ENCODE measurements at regions not wholly inside any gene's neighbourhood (a gene's known extent, or its start where the extent isn't known, plus 50 kb on each side); places are given as distances from the start of the nearest gene placed in this dataset.

GRCh38 chr1:22288593-22289241 lies 145.8 kb upstream of the WNT4 start:
- no peak for DNase-seq
- no peak overlapping the region for H3K27ac Mint-ChIP-seq
- H3K36me3 Mint-ChIP-seq: no peaks in the 10 kb centered on the region
- H3K27me3 Mint-ChIP-seq: peaks cover 18% of the 10 kb centered on the region
- no peak overlapping the region for H3K4me3 Mint-ChIP-seq
- CTCF ChIA-PET: no interaction called here
- H3K9me3 Mint-ChIP-seq: no peaks in the 10 kb centered on the region
- H3K4me1 Mint-ChIP-seq: no peaks in the 10 kb centered on the region

DNA sequence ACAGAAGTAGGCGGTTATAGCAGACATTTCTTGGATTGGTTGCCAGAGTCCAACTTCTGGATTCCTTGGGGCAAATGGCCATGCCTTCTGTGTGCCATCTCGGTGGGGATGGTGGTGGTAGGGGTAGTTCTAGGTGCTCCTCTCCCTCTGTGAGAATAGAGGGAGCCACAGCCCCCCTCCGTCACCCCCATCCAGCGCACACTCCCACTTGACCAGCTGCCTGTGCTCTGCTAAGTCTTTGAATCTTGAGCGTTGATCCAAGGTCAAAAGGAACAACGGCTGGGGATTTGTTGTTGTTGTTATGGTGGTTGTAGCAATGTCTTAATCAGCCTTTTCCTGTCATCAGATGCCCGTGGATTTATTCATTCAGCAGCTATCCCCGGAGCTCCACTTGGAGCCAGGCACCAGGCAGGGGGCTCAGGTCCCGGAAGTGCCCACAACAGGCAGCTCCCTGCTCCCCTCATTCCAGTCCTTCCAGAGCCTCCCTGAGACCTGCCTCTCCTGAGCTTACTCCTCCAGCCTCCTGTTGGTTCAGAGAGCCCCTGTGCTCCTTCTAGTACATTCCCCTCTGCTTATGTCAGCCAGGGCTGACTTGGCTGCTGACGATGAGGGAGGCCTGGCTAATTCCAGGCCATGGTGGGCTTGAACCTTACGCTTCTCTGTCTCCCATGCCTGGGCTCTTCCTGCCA lies 146.6 kb upstream of the WNT4 start:
- H3K4me3 Mint-ChIP-seq: no peak overlapping the region
- no peaks in the 10 kb centered on the region for H3K4me1 Mint-ChIP-seq
- CTCF ChIA-PET: no interaction called here
- no peaks in the 10 kb centered on the region for H3K36me3 Mint-ChIP-seq
- no peak for DNase-seq
- H3K9me3 Mint-ChIP-seq: no peaks in the 10 kb centered on the region
- H3K27ac Mint-ChIP-seq: no peak overlapping the region
- peaks cover 20% of the 10 kb centered on the region for H3K27me3 Mint-ChIP-seq

DNA sequence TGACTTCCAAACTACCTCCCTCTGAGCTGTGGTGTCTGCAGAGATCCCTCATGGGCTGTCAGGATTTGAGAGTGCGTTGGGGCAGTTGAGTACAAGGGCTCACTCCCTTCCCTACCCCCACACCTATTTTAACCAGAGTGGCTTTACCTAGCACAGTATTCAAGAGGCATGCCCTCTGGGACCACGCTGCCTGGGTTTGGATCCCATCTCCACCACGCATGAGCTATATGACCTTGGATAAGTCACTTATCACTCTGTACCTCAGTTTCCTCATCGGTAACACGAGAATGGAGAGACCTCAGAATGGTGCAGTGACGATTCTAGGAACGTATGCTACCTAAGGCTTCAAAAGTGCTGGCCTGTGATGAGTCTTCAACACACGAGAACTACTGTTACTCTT lies 147.3 kb upstream of the WNT4 start:
- Mint-ChIP-seq H3K4me1 (no peaks in the 10 kb centered on the region), H3K27ac (no peak overlapping the region), H3K9me3 (no peaks in the 10 kb centered on the region), H3K27me3 (peaks cover 20% of the 10 kb centered on the region), H3K4me3 (no peak overlapping the region), H3K36me3 (no peaks in the 10 kb centered on the region)
- no peak for DNase-seq
- CTCF ChIA-PET: no interaction called here

- H3K27ac Mint-ChIP-seq: no peak overlapping the region
- no peaks in the 10 kb centered on the region for H3K4me1 Mint-ChIP-seq
- no peak overlapping the region for H3K4me3 Mint-ChIP-seq
- peaks cover 20% of the 10 kb centered on the region for H3K27me3 Mint-ChIP-seq
- H3K9me3 Mint-ChIP-seq: no peaks in the 10 kb centered on the region
- CTCF ChIA-PET: no interaction called here
- DNase-seq: no peak
- H3K36me3 Mint-ChIP-seq: no peaks in the 10 kb centered on the region
Observed at GRCh38 chr1:22290611-22291010, 147.7 kb upstream of the WNT4 start.

- Mint-ChIP-seq H3K36me3 (no peaks in the 10 kb centered on the region), H3K4me1 (no peaks in the 10 kb centered on the region), H3K27ac (no peak overlapping the region), H3K4me3 (no peak overlapping the region), H3K27me3 (peaks cover 25% of the 10 kb centered on the region), H3K9me3 (no peaks in the 10 kb centered on the region)
- CTCF ChIA-PET: no interaction called here
- DNase-seq: no peak
Observed at GRCh38 chr1:22291057-22291456, 148.2 kb upstream of the WNT4 start.

GRCh38 chr1:22291494-22291893 lies 148.6 kb upstream of the WNT4 start:
- peaks cover 29% of the 10 kb centered on the region for H3K27me3 Mint-ChIP-seq
- H3K27ac Mint-ChIP-seq: no peak overlapping the region
- CTCF ChIA-PET: no interaction called here
- no peak overlapping the region for H3K4me3 Mint-ChIP-seq
- H3K9me3 Mint-ChIP-seq: no peaks in the 10 kb centered on the region
- peaks cover under 1% of the 10 kb centered on the region for H3K4me1 Mint-ChIP-seq
- no peak for DNase-seq
- H3K36me3 Mint-ChIP-seq: no peaks in the 10 kb centered on the region

DNA sequence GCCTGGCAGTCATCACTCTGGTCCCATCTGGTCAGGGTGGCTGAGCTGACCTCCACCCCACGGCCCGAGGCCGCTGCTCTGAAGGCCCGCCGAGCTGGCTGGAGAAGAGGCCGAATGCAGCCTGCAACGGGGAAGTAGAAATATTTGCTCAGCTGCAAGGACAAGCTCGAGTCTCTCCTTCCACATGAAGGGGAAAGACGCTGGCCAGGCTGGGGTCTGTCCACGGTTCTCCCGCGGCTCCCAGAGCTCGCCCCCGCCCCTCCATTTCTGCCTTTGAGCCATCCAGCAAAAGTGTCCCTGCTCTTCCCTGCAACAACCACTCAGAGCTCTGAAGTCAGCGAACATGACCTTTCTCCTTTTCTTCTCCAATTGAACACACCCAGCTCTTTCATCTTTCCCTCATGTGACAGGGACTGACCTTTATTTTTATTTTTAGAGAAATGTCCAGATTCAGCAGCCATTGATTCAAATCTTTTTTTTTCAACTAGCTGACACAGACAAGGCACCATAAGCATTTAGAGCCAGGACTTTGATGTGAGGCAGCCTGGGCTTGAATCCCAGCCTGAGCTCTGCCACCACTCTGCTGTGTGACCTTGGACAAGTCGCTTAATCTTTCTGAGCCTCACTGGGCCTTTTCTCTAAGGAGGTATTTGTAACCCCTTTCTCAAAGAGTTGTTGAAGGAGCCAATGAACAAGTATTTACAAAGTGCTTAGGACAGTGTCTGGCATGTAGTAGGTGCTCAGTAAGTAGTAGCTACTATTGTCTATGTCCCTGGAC lies 149.3 kb upstream of the WNT4 start:
- H3K9me3 Mint-ChIP-seq: no peaks in the 10 kb centered on the region
- H3K27me3 Mint-ChIP-seq: peaks cover 36% of the 10 kb centered on the region
- H3K36me3 Mint-ChIP-seq: no peaks in the 10 kb centered on the region
- no peak for DNase-seq
- no peak overlapping the region for H3K27ac Mint-ChIP-seq
- H3K4me1 Mint-ChIP-seq: peaks cover 4% of the 10 kb centered on the region
- CTCF ChIA-PET: no interaction called here
- no peak overlapping the region for H3K4me3 Mint-ChIP-seq

- Mint-ChIP-seq H3K9me3 (no peaks in the 10 kb centered on the region), H3K4me3 (no peak overlapping the region), H3K4me1 (peaks cover 4% of the 10 kb centered on the region), H3K36me3 (no peaks in the 10 kb centered on the region), H3K27ac (no peak overlapping the region), H3K27me3 (peaks cover 52% of the 10 kb centered on the region)
- no peak for DNase-seq
- CTCF ChIA-PET: no interaction called here
Observed at GRCh38 chr1:22295396-22295795, 152.5 kb upstream of the WNT4 start.

DNA sequence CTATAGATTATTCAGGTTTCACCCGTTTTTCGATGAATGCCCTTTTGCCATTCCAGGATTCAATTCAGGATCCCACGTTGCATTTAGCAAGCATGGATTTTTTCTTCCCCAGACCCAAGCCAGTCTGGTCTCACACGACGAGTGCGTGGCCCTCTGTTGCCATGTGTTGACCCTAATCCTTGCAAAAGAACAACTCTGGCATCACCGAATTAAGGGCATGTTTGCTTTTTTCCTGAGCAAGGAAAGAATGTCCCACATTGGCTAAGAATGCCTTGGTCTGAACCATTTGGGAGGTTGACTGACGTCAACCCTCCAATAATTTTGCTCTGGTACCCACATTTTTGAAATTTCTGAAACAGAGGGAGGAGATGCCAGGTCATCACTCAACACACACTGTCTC lies 153.0 kb upstream of the WNT4 start:
- H3K27ac Mint-ChIP-seq: no peak overlapping the region
- H3K9me3 Mint-ChIP-seq: no peaks in the 10 kb centered on the region
- no peak overlapping the region for H3K4me3 Mint-ChIP-seq
- H3K36me3 Mint-ChIP-seq: no peaks in the 10 kb centered on the region
- CTCF ChIA-PET: no interaction called here
- no peak for DNase-seq
- H3K4me1 Mint-ChIP-seq: peaks cover 4% of the 10 kb centered on the region
- H3K27me3 Mint-ChIP-seq: peaks cover 51% of the 10 kb centered on the region

DNA sequence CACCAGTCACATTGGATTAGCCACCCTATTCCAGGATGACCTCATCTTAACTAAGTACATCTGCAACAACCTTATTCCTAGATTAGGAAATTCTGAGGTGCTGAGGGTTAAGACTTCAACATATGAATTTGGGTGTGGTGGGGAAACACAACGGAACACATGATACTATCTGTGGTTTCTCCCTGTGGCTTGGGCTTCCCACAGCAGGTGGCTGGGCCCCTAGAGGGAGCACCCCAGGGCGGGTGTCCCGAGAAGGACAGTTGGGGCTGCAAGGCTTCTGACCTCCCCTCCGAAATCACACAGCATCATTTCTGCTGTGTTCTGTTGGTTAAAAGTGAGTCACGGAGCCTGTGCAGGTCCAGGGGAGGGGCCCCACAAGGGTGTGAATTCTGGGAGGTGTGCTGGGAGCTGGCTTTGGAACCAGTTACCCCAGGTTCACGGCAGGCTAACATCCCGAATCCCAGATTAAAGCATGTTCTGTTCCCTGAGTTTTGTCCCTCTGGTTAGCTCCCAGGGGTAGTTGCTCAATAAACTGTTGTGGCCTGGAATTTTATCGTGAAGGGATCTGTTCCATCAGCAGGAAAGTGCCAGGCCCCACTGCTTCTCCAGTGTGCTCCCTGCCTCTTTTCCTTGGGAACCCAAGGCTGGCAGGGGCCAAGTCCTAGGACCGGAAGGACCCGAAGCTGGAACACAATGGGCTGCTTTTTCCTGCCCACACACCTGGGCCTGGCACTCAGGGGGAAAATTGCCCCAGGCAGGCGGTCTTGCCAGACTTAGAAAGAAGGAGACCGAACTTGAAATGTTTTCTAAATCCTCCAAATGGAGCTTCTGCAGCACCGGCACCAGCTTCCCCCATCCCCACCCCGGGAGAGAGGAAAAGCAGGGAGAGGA lies 154.0 kb upstream of the WNT4 start:
- Mint-ChIP-seq H3K4me3 (no peak overlapping the region), H3K27ac (no peak overlapping the region), H3K36me3 (no peaks in the 10 kb centered on the region), H3K27me3 (peaks cover 52% of the 10 kb centered on the region), H3K9me3 (no peaks in the 10 kb centered on the region), H3K4me1 (peaks cover 4% of the 10 kb centered on the region)
- DNase-seq: no peak
- CTCF ChIA-PET: no interaction called here

DNA sequence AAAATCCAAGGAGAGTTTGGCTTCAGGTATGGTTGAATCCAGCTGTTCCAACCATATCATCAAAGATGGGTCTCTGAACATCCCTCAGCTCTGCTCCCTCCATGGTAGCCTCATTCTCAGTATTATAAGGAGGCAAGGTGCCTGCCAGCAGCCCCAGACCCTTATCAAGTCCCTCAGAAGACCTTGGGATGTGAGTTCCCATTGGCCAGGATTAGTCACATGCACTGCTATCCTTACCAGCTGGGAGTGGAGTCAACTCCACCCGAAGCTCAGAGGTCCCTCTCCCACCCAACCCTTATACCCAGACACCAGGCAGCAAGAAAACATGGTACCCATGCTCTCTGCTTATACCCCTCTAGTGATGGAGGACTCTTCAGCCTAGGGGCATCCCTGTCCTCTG lies 153.7 kb upstream of the ZBTB40 start:
- H3K4me3 Mint-ChIP-seq: no peak overlapping the region
- CTCF ChIA-PET: no interaction called here
- no peaks in the 10 kb centered on the region for H3K9me3 Mint-ChIP-seq
- no peak for DNase-seq
- no peak overlapping the region for H3K27ac Mint-ChIP-seq
- H3K4me1 Mint-ChIP-seq: peaks cover 4% of the 10 kb centered on the region
- peaks cover 58% of the 10 kb centered on the region for H3K27me3 Mint-ChIP-seq
- no peaks in the 10 kb centered on the region for H3K36me3 Mint-ChIP-seq

- H3K27me3 Mint-ChIP-seq: peaks cover 35% of the 10 kb centered on the region
- CTCF ChIA-PET: no interaction called here
- DNase-seq: no peak
- no peaks in the 10 kb centered on the region for H3K4me1 Mint-ChIP-seq
- no peaks in the 10 kb centered on the region for H3K9me3 Mint-ChIP-seq
- no peak overlapping the region for H3K27ac Mint-ChIP-seq
- no peaks in the 10 kb centered on the region for H3K36me3 Mint-ChIP-seq
- no peak overlapping the region for H3K4me3 Mint-ChIP-seq
Observed at GRCh38 chr1:22303816-22304215, 147.8 kb upstream of the ZBTB40 start.

- no peak for DNase-seq
- Mint-ChIP-seq H3K9me3 (no peaks in the 10 kb centered on the region), H3K27me3 (peaks cover 24% of the 10 kb centered on the region), H3K4me3 (no peak overlapping the region), H3K27ac (no peak overlapping the region), H3K36me3 (no peaks in the 10 kb centered on the region), H3K4me1 (no peaks in the 10 kb centered on the region)
- CTCF ChIA-PET: interaction anchor here (0.7 kb wide), 1 partner anchor 404 kb away, joined by 4 read pairs; no protein-coding TSS in a partner anchor
Observed at GRCh38 chr1:22309572-22309971, 142.1 kb upstream of the ZBTB40 start.

DNA sequence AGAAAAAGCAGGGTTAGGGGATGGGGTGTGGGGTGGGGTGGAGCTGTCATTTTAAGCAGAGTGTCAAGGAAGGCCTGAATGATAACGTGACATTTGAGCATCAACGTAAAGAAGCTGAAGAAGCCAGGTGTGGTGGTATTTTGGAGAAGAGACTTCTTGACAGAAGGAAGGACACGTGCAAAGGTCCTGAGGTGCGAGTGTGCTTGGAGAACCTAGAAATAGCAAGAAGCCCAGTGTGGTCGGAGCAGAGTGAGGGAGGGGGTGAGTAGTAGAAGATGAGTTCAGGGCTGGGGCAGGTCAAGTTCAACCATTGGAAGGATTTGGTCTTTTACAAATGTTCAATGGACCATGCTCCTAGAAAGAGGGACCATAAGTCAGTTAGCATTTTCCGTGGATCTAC lies 140.2 kb upstream of the ZBTB40 start:
- Mint-ChIP-seq H3K4me1 (no peaks in the 10 kb centered on the region), H3K4me3 (no peak overlapping the region), H3K9me3 (no peaks in the 10 kb centered on the region), H3K36me3 (no peaks in the 10 kb centered on the region), H3K27ac (no peak overlapping the region), H3K27me3 (peaks cover 27% of the 10 kb centered on the region)
- DNase-seq: no peak
- CTCF ChIA-PET: no interaction called here

All from activated naive CD4-positive, alpha-beta T cell treated with anti-CD3 and anti-CD28 coated beads, Interleukin-2, amount 10 ng/mL, durations not matched to agents 7 days and 5 days (primary cell).